Activated T-cell treated with anti-CD3 and anti-CD28 coated beads for 1 hour (primary cell): ENCODE measurements at regions not wholly inside any gene's neighbourhood (a gene's known extent, or its start where the extent isn't known, plus 50 kb on each side); places are given as distances from the start of the nearest gene placed in this dataset.
"Not testable (repeated sequence)": the region's sequence is repeated elsewhere in the genome, so short reads cannot be mapped to it uniquely, and the experiment has no call there.

Experiments
- DNase-seq: peaks from one replicate; pipeline ENCODE4 v3.0.0-alpha.2; 2020; ENCODE audit warnings: low read depth

- no peak for DNase-seq
These were observed 1456.1 kb upstream of the ACVR2A start for GRCh38 chr2:146388757-146389156.

- no peak for DNase-seq
These were observed 1458.7 kb upstream of the ACVR2A start for GRCh38 chr2:146386096-146386495.

- no peak for DNase-seq
These were observed 1459.8 kb upstream of the ACVR2A start for GRCh38 chr2:146385031-146385430.

- no peak for DNase-seq
These were observed 1468.2 kb upstream of the ACVR2A start for GRCh38 chr2:146376511-146377064.

DNA sequence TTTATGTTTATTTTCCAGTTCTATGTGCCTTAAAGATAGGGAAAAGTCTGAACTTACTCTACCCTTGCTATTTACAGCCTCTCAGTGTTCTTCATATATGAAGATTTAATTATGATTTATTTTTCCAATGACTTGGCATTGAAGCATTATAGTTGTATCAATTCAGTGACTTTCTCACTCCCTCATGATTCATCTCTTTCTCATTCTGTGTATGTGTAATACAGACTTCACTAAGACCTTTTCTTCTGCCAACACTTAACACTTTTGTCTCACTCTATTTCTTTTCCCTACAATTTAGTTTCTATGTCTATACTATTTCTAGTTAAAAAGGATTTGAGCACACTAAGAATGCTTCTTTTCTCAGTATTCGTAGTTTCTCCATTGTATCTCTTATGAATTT, 1470.3 kb upstream of the ACVR2A start:
- DNase-seq: no peak

DNA sequence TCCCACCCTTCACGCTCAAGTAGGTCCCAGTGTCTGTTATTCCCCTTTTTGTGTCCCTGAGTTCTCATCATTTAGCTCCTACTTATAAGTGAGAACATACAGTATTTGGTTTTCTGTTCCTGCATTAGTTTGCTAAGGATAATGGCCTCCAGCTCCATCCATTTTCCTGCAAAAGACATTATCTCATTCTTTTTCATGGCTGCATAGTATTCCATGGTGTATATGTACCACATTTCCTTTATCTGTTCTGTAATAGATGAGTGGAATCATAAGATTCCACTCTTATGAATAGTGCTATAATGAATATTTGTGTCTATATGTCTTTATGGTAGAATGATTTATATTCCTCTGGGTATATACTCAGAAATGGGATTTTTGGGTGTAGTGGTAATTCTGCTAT, 1473.5 kb upstream of the ACVR2A start:
- not testable (repeated sequence) for DNase-seq

- no peak for DNase-seq
These were observed 1474.0 kb upstream of the ACVR2A start for GRCh38 chr2:146370826-146371225.

GRCh38 chr2:146366276-146366675, 1478.6 kb upstream of the ACVR2A start:
- DNase-seq: no peak

GRCh38 chr2:146365041-146365440, 1479.8 kb upstream of the ACVR2A start:
- no peak for DNase-seq

GRCh38 chr2:146363731-146364130, 1481.1 kb upstream of the ACVR2A start:
- no peak for DNase-seq

DNA sequence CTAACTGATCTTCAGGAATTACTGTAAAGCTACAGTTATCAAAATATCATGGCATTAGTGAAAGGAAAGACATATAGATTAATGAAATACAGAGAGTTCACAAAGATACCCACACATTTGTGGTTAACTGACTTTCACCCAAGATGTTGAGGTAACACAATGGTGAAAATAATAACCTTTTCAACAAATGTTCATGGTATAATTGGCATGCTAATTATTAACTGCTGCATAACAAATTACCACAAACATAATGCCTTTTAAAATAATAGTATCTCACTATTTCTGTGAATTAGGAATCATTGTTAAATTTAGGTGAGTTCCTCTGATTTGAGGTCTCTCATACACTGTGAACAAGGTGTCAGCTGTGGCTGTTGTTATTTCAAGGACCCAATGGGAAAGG, 1493.1 kb upstream of the ACVR2A start:
- DNase-seq: no peak

DNA sequence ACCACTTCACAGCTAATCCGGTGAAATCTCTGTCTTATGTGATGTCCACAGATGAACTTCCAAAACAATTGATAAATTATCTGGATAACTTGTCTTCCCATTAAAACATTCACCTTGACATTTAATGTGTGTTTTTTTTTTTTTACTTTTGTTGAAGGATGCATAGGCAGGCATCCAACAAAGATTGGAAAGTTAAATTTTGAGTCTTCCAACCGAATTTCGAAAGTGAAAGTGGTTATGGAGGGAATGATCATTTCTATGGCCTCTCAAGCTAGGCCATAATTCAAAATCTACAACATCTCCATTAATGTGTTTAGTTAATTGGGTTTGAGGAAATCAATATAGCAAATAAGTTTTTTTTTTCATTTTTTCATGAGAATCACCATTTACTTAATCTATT, 1495.5 kb upstream of the ACVR2A start:
- DNase-seq: no peak

GRCh38 chr2:146324951-146325350, 1519.9 kb upstream of the ACVR2A start:
- DNase-seq: no peak

GRCh38 chr2:146323564-146323963, 1521.3 kb upstream of the ACVR2A start:
- no peak for DNase-seq

DNA sequence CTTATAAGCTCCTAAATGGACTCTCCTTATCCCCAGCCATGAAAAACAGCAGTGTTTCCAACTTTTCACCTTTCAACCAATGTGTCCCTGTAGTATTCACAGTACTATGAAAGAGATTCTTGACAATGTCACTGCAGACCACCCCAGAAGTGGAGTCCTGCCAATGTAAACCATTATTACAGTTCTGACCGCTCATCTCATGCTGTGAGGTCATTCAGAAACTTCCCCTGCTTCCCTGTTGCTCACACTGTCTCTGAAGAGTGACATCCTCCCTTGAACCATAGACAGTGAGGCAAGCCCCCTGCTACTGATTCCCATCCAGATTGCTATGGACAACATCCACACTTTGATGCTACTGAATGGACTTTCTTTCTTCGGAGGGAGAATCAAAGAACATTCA, 1523.7 kb upstream of the ACVR2A start:
- no peak for DNase-seq

DNA sequence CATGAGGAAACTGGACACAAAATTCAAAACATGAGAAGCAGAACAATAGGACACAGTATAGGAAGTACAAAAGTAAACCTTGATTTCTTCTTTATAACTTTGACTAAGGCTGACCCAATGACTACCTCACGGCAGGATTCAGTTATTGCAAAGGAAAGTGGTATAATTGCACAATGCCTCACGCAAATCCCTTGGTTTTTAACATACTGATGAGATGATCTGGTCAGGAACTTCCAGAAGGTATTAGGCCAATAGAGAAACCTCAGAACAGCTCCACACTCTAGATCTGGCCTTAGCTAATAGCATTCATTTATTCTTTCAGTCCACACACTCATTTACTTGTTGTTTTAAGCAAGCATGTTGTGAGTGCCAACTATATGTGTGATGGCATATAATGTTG, 1526.9 kb upstream of the ACVR2A start:
- DNase-seq: no peak

DNA sequence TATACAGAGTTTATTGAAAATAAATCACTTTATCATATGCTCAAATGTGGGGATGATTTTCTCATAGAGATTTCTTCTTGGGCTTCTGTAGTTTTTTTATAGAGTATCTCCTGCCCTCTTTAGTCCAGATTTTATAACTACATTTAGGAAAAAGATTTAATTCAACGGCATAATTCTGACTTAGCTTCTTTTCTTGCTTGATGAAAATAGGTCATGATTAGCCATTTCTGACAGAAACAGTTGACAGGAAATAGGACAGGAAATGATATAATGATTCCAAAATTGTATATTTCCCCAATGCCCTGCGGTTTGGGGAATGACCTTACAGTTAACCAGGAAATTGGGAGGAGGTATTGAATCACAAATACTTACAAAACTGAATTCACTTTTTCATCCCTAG, 1531.9 kb upstream of the ACVR2A start:
- DNase-seq: no peak

DNA sequence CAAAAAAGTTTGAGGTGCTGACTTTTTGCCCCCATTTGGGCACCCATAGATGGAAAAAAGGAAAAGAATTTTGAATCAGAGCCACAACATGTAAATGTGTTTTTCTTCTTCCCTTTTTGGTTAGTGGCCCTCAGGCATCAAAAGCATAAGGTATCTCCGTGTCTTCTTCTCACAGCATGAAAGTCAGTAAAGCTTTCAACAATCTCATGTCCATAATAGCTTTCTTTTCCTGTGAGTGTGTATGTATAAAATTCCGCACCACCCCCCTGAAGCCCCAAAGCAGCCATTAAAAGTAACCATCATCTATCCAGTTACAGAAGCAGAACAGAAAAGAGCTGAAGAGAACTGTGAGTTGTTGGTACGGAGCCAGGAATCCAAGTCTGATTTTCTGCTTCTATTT, 1539.7 kb upstream of the ACVR2A start:
- DNase-seq: no peak

GRCh38 chr2:146301287-146301686, 1543.5 kb upstream of the ACVR2A start:
- DNase-seq: no peak

- no peak for DNase-seq
These were observed 1549.7 kb upstream of the ACVR2A start for GRCh38 chr2:146295080-146295670.

DNA sequence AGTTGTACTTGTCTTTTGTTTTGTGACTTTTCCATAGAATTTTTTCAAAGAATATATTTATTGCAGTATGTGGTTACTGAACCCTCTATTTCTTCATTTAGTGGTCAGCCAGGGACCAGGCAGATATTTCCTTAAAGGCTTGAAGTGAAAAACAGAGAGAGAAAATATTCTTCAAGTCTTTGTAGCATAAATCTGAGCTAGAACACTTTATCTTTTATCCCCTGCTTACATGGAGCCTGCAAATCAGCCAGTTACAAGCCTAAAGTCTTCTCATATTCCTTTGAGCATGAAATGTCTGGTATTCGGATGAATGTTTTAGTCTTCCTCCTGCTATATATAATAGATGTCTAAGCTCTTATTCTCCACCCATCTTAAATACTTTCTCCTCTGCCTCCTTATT, 1557.5 kb upstream of the ACVR2A start:
- no peak for DNase-seq

DNA sequence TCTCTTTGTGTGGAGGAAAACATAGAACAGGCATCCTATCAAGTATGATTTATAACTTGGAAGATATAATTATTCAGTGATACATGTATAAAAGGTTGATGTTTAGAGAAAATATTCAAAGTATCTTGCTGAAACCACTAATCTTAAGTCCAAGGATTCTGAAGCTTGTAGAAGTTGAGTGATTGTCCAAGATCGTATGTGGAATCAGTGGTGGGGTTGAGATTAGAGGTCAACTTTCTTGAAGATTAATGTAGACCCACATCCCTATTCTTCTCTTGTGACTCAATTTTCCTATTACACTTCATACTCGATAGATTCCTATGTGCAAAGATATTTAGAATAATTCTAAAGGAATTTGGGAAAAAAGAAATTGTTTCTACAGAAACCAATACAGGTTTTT, 1565.9 kb upstream of the ACVR2A start:
- no peak for DNase-seq

GRCh38 chr2:146271131-146271831, 1573.5 kb upstream of the ACVR2A start:
- DNase-seq: no peak

DNA sequence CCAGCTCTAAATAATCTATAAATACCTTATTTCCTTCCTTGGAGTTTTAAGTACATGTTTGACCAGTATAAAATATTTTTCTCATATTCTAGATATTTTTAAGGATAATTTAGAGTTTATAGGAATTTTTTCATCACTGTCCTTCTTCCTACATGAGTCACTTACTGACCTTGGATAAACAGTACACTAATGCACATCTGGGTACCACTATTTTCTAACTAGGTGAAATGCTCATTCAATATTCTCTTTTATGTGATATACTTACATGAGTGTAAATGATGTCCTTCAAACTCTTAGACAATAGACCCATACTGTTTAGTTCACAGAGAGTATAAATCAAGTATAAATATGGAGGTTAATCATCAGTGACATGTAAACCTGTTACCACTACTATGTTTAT, 1574.2 kb upstream of the ACVR2A start:
- DNase-seq: no peak
